HCT116 (cell line): ENCODE measurements at regions not wholly inside any gene's neighbourhood (a gene's known extent, or its start where the extent isn't known, plus 50 kb on each side); places are given as distances from the start of the nearest gene placed in this dataset.

ENCODE experiments used
- ATAC-seq: fragments of 200-7000 bp; cut with Tn5 transposase; 2 replicates; pipeline ENCODE4 v1.9.1; 2020; ENCODE audit warnings: mild to moderate bottlenecking, moderate library complexity
- BruUV-seq: library from RNA; stranded (reverse); fragments of 400-500 nt; replicated peaks from 2 replicates; lab custom pipeline; 2021; lab: Mats Ljungman, UMichigan
- CTCF ChIA-PET: fragments of 300-600 bp; sonication (Branson Sonifier 250); formaldehyde crosslinking; loops from one replicate; lab custom pipeline; 2021; ENCODE audit warnings: antibody characterized with exemption; lab: Charles Lee
- POLR2A ChIA-PET: fragments of 300-600, 350-600 bp; sonication (Branson Sonifier 250); formaldehyde crosslinking; loops from one replicate; lab custom pipeline; 2021; ENCODE audit warnings: antibody characterized with exemption; lab: Charles Lee
- RAD21 ChIA-PET, 2 experiments: fragments of 300-600 bp; sonication (Branson Sonifier 250); formaldehyde crosslinking; loops; one replicate each; lab custom pipeline; 2023; ENCODE audit warnings: low total read pairs in 2 of 2; ENCODE audit not compliant: uncharacterized antibody in 2 of 2, unreplicated experiment in 2 of 2, low non-redundant PET in 1 of 2; lab: Charles Lee
- DNase-seq: peaks from one replicate; pipeline ENCODE4 v3.0.0-alpha.2; 2010; ENCODE audit warnings: low read depth, low spot score
- H2AFZ ChIP-seq: fragments of 200-600 bp; shearing (Covaris generic), sonication (generic); 2 replicates; pipeline ENCODE4 v1.6.1; 2017; ENCODE audit warnings: low read depth, mixed run types, mixed read lengths, antibody characterized with exemption, low read length; ENCODE audit not compliant: poor library complexity, severe bottlenecking
- H3K27ac ChIP-seq: 2 replicates; pipeline ENCODE4 v1.5.1; 2012; ENCODE audit warnings: low read depth, low read length
- H3K27me3 ChIP-seq: fragments of 200-600 bp; sonication (generic); 2 replicates; pipeline ENCODE4 v1.6.1; 2016; ENCODE audit warnings: mixed run types, low read length, mixed read lengths; ENCODE audit not compliant: insufficient read depth
- H3K36me3 ChIP-seq, 2 experiments: fragments of 200-500 bp in 1 of 2; fragments of 200-600 bp in 1 of 2; sonication (Bioruptor generic) in 1 of 2; sonication (generic) in 1 of 2; 2 replicates each; pipeline versions ENCODE4 v1.5.1 to v1.6.1; 2014 to 2016; ENCODE audit warnings: low read length in 2 of 2, inconsistent platforms in 1 of 2, mixed read lengths in 1 of 2, mixed run types in 1 of 2; ENCODE audit not compliant: insufficient read depth in 2 of 2, control insufficient read depth in 1 of 2
- H3K4me1 ChIP-seq, 2 experiments: fragments of 200-600 bp in 1 of 2; sonication (generic) in 1 of 2; 2 replicates each; pipeline versions ENCODE4 v1.5.1 to v1.6.1; 2012 to 2017; ENCODE audit warnings: low read length in 2 of 2, inconsistent platforms in 1 of 2, mild to moderate bottlenecking in 1 of 2, mixed read lengths in 1 of 2, mixed run types in 1 of 2, moderate library complexity in 1 of 2; ENCODE audit not compliant: insufficient read depth in 2 of 2, control insufficient read depth in 1 of 2
- H3K4me2 ChIP-seq: fragments of 200-600 bp; sonication (generic); 2 replicates; pipeline ENCODE4 v1.6.1; 2017; ENCODE audit warnings: mixed run types, low read length, mixed read lengths
- H3K4me3 ChIP-seq, 2 experiments: fragments of 200-600 bp in 1 of 2; sonication (generic) in 1 of 2; replicated peaks in 1 of 2; 2 replicates each; pipeline ENCODE4 v1.5.1; 2011 to 2016; ENCODE audit warnings: low read length in 2 of 2, control low read depth in 1 of 2, low read depth in 1 of 2, mild to moderate bottlenecking in 1 of 2, mixed read lengths in 1 of 2, mixed run types in 1 of 2
- H3K79me2 ChIP-seq: fragments of 200-600 bp; sonication (generic); 2 replicates; pipeline ENCODE4 v1.6.1; 2017; ENCODE audit warnings: mild to moderate bottlenecking, mixed run types, low read length, moderate library complexity, mixed read lengths; ENCODE audit not compliant: insufficient read depth
- H3K9ac ChIP-seq: fragments of 200-600 bp; sonication (generic); 2 replicates; pipeline ENCODE4 v1.6.1; 2016; ENCODE audit warnings: low read length, mixed read lengths
- H3K9me2 ChIP-seq: fragments of 200-600 bp; sonication (generic), shearing (Covaris generic); 2 replicates; pipeline ENCODE4 v1.6.1; 2017; ENCODE audit warnings: mixed run types, mild to moderate bottlenecking, moderate library complexity; ENCODE audit not compliant: insufficient read depth
- H3K9me3 ChIP-seq, 2 experiments: fragments of 200-500 bp in 1 of 2; fragments of 200-600 bp in 1 of 2; sonication (Bioruptor generic) in 1 of 2; sonication (generic) in 1 of 2; 2 replicates each; pipeline ENCODE4 v1.6.1; 2014 to 2017; ENCODE audit warnings: low read length in 2 of 2, mixed read lengths in 2 of 2, inconsistent platforms in 1 of 2, low read depth in 1 of 2, mild to moderate bottlenecking in 1 of 2, mixed run types in 1 of 2, moderate library complexity in 1 of 2; ENCODE audit not compliant: control insufficient read depth in 1 of 2, insufficient read depth in 1 of 2
- H4K20me1 ChIP-seq: fragments of 200-600 bp; sonication (generic), shearing (Covaris generic); 2 replicates; pipeline ENCODE4 v1.6.1; 2017; ENCODE audit warnings: mixed run types, mild to moderate bottlenecking, moderate library complexity; ENCODE audit not compliant: insufficient read depth
- CBX3 ChIP-seq: IDR thresholded peaks from 2 replicates; pipeline ENCODE4 v1.6.1; 2012; ENCODE audit warnings: low read depth
- EGR1 ChIP-seq: IDR thresholded peaks from 2 replicates; pipeline ENCODE4 v1.6.1; 2012; ENCODE audit warnings: low read depth
- EZH2 ChIP-seq: fragments of 200-600 bp; sonication (generic); IDR thresholded peaks from 2 replicates; pipeline ENCODE4 v1.6.1; 2017; ENCODE audit warnings: antibody characterized with exemption, mixed run types
- FOSL1 ChIP-seq: IDR thresholded peaks from 2 replicates; pipeline ENCODE4 v1.6.1; 2012; ENCODE audit warnings: low read depth
- JUND ChIP-seq: IDR thresholded peaks from 2 replicates; pipeline ENCODE4 v1.6.1; 2012
- RAD21 ChIP-seq: IDR thresholded peaks from 2 replicates; pipeline ENCODE4 v1.6.1; 2012; ENCODE audit warnings: low read depth, mild to moderate bottlenecking
- SIN3A ChIP-seq: IDR thresholded peaks from 2 replicates; pipeline ENCODE4 v1.6.1; 2012; ENCODE audit warnings: low read depth
- SP1 ChIP-seq: IDR thresholded peaks from 2 replicates; pipeline ENCODE4 v1.6.1; 2012; ENCODE audit warnings: low read depth
- SRF ChIP-seq: IDR thresholded peaks from 2 replicates; pipeline ENCODE4 v1.6.1; 2012; ENCODE audit warnings: low read depth
- TCF7L2 ChIP-seq: IDR thresholded peaks from 2 replicates; pipeline ENCODE4 v1.7.0; 2011; ENCODE audit warnings: borderline replicate concordance, inconsistent platforms; ENCODE audit not compliant: insufficient read depth, insufficient read length; ENCODE audit errors: extremely low read depth
- YY1 ChIP-seq: IDR thresholded peaks from 2 replicates; pipeline ENCODE4 v1.6.1; 2011; ENCODE audit warnings: low read length, low read depth, moderate library complexity, mild to moderate bottlenecking; ENCODE audit not compliant: insufficient replicate concordance; ENCODE audit errors: extremely low read depth
- ZFX ChIP-seq: fragments of 450-650 bp; IDR thresholded peaks from 2 replicates; pipeline ENCODE4 v1.6.1; 2017
- ZNF274 ChIP-seq: fragments of 200-500 bp; sonication (Bioruptor generic); IDR thresholded peaks from 2 replicates; pipeline ENCODE4 v1.6.1; 2014; ENCODE audit warnings: mild to moderate bottlenecking, low read depth, low read length, inconsistent platforms
- intact Hi-C: fragments of 100-400 bp; cut with micrococcal nuclease; formaldehyde crosslinking; loops from 2 replicates; pipeline ENCODE4 v1.10.0; 2022
- TF ChIP-seq, protein P1 (sequence below): IDR thresholded peaks from 2 replicates; pipeline ENCODE4 v1.6.1; 2011; ENCODE audit warnings: mild to moderate bottlenecking, low read length, moderate library complexity; ENCODE audit not compliant: insufficient replicate concordance; ENCODE audit errors: extremely low read depth
- TF ChIP-seq, protein P2 (sequence below): IDR thresholded peaks from 2 replicates; pipeline ENCODE4 v1.6.1; 2012

DNA sequence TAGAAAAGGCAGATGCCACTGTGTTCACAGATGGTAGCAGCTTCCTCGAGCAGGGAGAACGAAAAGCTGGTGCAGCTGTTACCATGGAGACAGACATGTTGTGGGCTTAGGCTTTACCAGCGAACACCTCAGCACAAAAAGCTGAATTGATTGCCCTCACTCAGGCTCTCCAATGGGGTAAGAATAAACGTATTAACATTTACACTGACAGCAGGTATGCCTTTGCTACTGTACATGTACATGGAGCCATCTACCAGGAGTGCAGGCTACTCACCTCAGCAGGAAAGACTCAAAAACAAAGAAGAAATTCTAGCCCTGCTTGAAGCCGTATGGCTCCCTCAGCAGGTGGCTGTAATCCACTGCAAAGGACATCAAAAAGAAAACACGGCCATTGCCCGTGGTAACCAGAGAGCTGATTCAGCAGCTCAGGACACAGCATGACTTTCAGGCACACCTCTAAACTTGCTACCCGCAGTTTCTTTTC, 197.7 kb downstream of the ZNF737 start:
- Histone ChIP-seq H3K9me3 (peaks cover 3 to 19% of the 10 kb centered on the region in 2 experiments; a peak in 2 of 4 replicates), H3K27ac (no peak overlapping the region), H4K20me1 (no peaks in the 10 kb centered on the region), H3K4me1 (no peaks in the 10 kb centered on the region), H3K9me2 (no peaks in the 10 kb centered on the region), H3K36me3 (no peaks in the 10 kb centered on the region), H3K27me3 (no peaks in the 10 kb centered on the region), H3K4me3 (no peak overlapping the region), H3K79me2 (no peaks in the 10 kb centered on the region), H3K4me2 (no peak overlapping the region), H3K9ac (no peak overlapping the region), H2AFZ (no peak overlapping the region)
- no TSS peak for BruUV-seq
- ChIA-PET POLR2A (no interaction called here), RAD21 (no interaction called here), CTCF (no interaction called here)
- TF ChIP-seq YY1 (no peak), ZFX (no peak), SIN3A (no peak), RAD21 (no peak)
- ATAC-seq (no peak), DNase-seq (no peak)
- intact Hi-C loops: no loop called here

DNA sequence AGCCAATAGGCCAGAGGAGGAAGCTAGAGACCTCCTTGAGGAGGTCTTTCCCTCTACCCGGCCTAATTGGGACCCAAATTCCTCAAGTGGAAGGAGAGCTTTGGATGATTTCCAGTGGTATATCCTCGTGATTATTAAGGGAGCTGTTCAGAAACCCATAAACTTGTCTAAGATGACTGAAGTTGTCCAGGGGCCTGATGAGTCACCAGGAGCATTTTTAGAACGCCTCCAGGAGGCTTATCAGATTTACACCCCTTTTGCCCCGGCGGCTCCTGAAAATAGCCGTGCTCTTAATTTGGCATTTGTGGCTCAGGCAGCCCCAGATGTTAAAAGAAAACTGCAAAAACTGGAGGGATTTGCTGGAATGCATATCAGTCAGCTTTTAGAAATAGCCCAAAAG, 198.1 kb downstream of the ZNF486 start:
- ChIA-PET RAD21 (no interaction called here), POLR2A (no interaction called here)
- no peaks in the 10 kb centered on the region for H3K27me3 ChIP-seq
- peaks cover 0 to 22% of the 10 kb centered on the region in 2 experiments; a peak in 2 of 4 replicates for H3K9me3 ChIP-seq
- no peaks in the 10 kb centered on the region for H3K4me1 ChIP-seq
- no peaks in the 10 kb centered on the region for H3K79me2 ChIP-seq
- no peak for DNase-seq
- H3K9me2 ChIP-seq: no peaks in the 10 kb centered on the region
- no peak overlapping the region for H2AFZ ChIP-seq
- H3K27ac ChIP-seq: no peak overlapping the region
- no peak overlapping the region for H3K4me3 ChIP-seq
- BruUV-seq: no TSS peak
- no peak overlapping the region for H3K4me2 ChIP-seq
- H3K9ac ChIP-seq: no peak overlapping the region
- TF ChIP-seq ZNF274 (no peak), CBX3 (no peak), SIN3A (no peak), TCF7L2 (no peak), JUND (no peak), SP1 (no peak), ZFX (no peak), YY1 (no peak), EGR1 (no peak), SRF (no peak), FOSL1 (no peak), EZH2 (no peak)
- TF ChIP-seq, protein P1, sequence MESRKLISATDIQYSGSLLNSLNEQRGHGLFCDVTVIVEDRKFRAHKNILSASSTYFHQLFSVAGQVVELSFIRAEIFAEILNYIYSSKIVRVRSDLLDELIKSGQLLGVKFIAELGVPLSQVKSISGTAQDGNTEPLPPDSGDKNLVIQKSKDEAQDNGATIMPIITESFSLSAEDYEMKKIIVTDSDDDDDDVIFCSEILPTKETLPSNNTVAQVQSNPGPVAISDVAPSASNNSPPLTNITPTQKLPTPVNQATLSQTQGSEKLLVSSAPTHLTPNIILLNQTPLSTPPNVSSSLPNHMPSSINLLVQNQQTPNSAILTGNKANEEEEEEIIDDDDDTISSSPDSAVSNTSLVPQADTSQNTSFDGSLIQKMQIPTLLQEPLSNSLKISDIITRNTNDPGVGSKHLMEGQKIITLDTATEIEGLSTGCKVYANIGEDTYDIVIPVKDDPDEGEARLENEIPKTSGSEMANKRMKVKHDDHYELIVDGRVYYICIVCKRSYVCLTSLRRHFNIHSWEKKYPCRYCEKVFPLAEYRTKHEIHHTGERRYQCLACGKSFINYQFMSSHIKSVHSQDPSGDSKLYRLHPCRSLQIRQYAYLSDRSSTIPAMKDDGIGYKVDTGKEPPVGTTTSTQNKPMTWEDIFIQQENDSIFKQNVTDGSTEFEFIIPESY: no peak
- TF ChIP-seq, protein P2, sequence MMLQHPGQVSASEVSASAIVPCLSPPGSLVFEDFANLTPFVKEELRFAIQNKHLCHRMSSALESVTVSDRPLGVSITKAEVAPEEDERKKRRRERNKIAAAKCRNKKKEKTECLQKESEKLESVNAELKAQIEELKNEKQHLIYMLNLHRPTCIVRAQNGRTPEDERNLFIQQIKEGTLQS: no peak
- TF ChIP-seq, all 23 proteins: peak for 0
- intact Hi-C loops: no loop called here
- CTCF ChIA-PET: no interaction called here
- no peaks in the 10 kb centered on the region for H3K36me3 ChIP-seq
- H4K20me1 ChIP-seq: no peaks in the 10 kb centered on the region
- ATAC-seq: no peak
